GM12878 (cell line): ENCODE measurements at regions not wholly inside any gene's neighbourhood (a gene's known extent, or its start where the extent isn't known, plus 50 kb on each side); places are given as distances from the start of the nearest gene placed in this dataset.

Source experiments
- ATAC-seq: fragments of 200-7000 bp; cut with Tn5 transposase; 3 replicates; pipeline ENCODE4 v1.9.1; 2020; ENCODE audit warnings: mild to moderate bottlenecking, moderate library complexity
- BruUV-seq: library from RNA; stranded (reverse); fragments of 400-500 nt; replicated peaks from 2 replicates; lab custom pipeline; 2021; lab: Mats Ljungman, UMichigan
- CTCF ChIA-PET: fragments of 300-600 bp; sonication (Branson Sonifier 250); formaldehyde crosslinking; extraction: SDS; loops from one replicate; lab custom pipeline; 2021; ENCODE audit warnings: inconsistent platforms; lab: Yijun Ruan, JAX
- POLR2A ChIA-PET: fragments of 350-600 bp; formaldehyde crosslinking; extraction: SDS; loops from one replicate; lab custom pipeline; 2021; ENCODE audit warnings: inconsistent platforms; lab: Charles Lee
- RAD21 ChIA-PET: fragments of 300-600 bp; sonication (Branson Sonifier 250); formaldehyde crosslinking; loops from one replicate; lab custom pipeline; 2023; ENCODE audit warnings: antibody characterized with exemption; ENCODE audit not compliant: unreplicated experiment; lab: Charles Lee
- SMC1A ChIA-PET: fragments of 300-600 bp; sonication (Branson Sonifier 250); formaldehyde crosslinking; loops from one replicate; lab custom pipeline; 2023; ENCODE audit not compliant: unreplicated experiment, uncharacterized antibody; lab: Charles Lee
- DNase-seq: peaks from one replicate; pipeline ENCODE4 v3.0.0-alpha.2; 2011; ENCODE audit warnings: low read depth, low spot score
- FAIRE-seq: peaks from 3 replicates; lab custom pipeline; 2011; peaks lifted over from hg19 to GRCh38; lab: Jason Lieb, UNC
- H2AFZ ChIP-seq: 2 replicates; pipeline ENCODE4 v1.6.0; 2011; ENCODE audit warnings: low read depth, low read length, control low read depth; ENCODE audit not compliant: control insufficient read depth
- H3K27ac ChIP-seq: 2 replicates; pipeline ENCODE4 v1.5.1; 2011; ENCODE audit warnings: control low read depth; ENCODE audit not compliant: control insufficient read depth, insufficient read depth
- H3K27me3 ChIP-seq, 2 experiments: replicated peaks in 1 of 2; 2 replicates each; pipeline versions ENCODE4 v1.6.0 to v1.6.1; 2011; ENCODE audit warnings: low read length in 1 of 2; ENCODE audit not compliant: control insufficient read depth in 2 of 2, insufficient read depth in 2 of 2
- H3K36me3 ChIP-seq, 2 experiments: 2 replicates each; pipeline ENCODE4 v1.5.1; 2011; ENCODE audit warnings: low read length in 1 of 2; ENCODE audit not compliant: control insufficient read depth in 2 of 2, insufficient read depth in 2 of 2
- H3K4me1 ChIP-seq: 2 replicates; pipeline ENCODE4 v1.6.1; 2011; ENCODE audit warnings: mild to moderate bottlenecking, low read length, moderate library complexity, mixed read lengths; ENCODE audit not compliant: control insufficient read depth, insufficient read depth
- H3K4me2 ChIP-seq: 2 replicates; pipeline ENCODE4 v1.6.0; 2011; ENCODE audit warnings: control low read depth; ENCODE audit not compliant: control insufficient read depth, insufficient read depth
- H3K4me3 ChIP-seq: fragments of 200-600 bp; sonication (generic); 2 replicates; pipeline ENCODE4 v1.5.1; 2016
- H3K79me2 ChIP-seq: 2 replicates; pipeline ENCODE4 v1.6.0; 2011; ENCODE audit warnings: low read length; ENCODE audit not compliant: control insufficient read depth, insufficient read depth
- H3K9ac ChIP-seq: 2 replicates; pipeline ENCODE4 v1.8.0; 2011; ENCODE audit warnings: low read length, control low read depth, mixed read lengths; ENCODE audit not compliant: control insufficient read depth, insufficient read depth
- H3K9me3 ChIP-seq: replicated peaks from 3 replicates; pipeline ENCODE4 v1.5.1; 2011; ENCODE audit warnings: mild to moderate bottlenecking, low read length; ENCODE audit not compliant: control insufficient read depth, insufficient read depth
- H4K20me1 ChIP-seq: 2 replicates; pipeline ENCODE4 v1.6.0; 2011; ENCODE audit not compliant: control insufficient read depth, insufficient read depth
- BACH1 ChIP-seq: fragments of 450-650 bp; IDR thresholded peaks from 2 replicates; pipeline ENCODE4 v1.6.1; 2017; ENCODE audit warnings: mild to moderate bottlenecking, borderline replicate concordance
- CHD2 ChIP-seq: IDR thresholded peaks from 2 replicates; pipeline ENCODE4 v1.6.1; 2011; ENCODE audit warnings: low read depth, low read length, improper control_type of control experiment, borderline replicate concordance
- E2F4 ChIP-seq: IDR thresholded peaks from 2 replicates; pipeline ENCODE4 v1.6.1; 2012; ENCODE audit warnings: low read depth, low read length, improper control_type of control experiment
- IKZF2 ChIP-seq, 2 experiments: fragments of 450-650 bp; IDR thresholded peaks; 2 replicates each; pipeline ENCODE4 v1.6.1; 2017; ENCODE audit warnings: mild to moderate bottlenecking in 2 of 2, moderate library complexity in 2 of 2
- MAX ChIP-seq: IDR thresholded peaks from 2 replicates; pipeline ENCODE4 v1.6.1; 2012; ENCODE audit warnings: low read depth, low read length, improper control_type of control experiment
- MEF2A ChIP-seq: IDR thresholded peaks from 2 replicates; pipeline ENCODE4 v1.6.1; 2011; ENCODE audit warnings: low read depth, mild to moderate bottlenecking, low read length, moderate library complexity; ENCODE audit not compliant: insufficient read depth
- MYC ChIP-seq: IDR thresholded peaks from 2 replicates; pipeline ENCODE4 v1.6.1; 2011; ENCODE audit warnings: mild to moderate bottlenecking, low read length, moderate library complexity, inconsistent platforms; ENCODE audit not compliant: insufficient read depth, insufficient replicate concordance, insufficient read length, severe bottlenecking
- RBBP5 ChIP-seq: fragments of 200-600 bp; sonication (generic); conservative IDR thresholded peaks from 2 replicates; pipeline ENCODE4 v1.6.1; 2016
- SIN3A ChIP-seq: IDR thresholded peaks from 2 replicates; pipeline ENCODE4 v1.6.1; 2012; ENCODE audit warnings: low read depth, low read length, improper control_type of control experiment
- SIX5 ChIP-seq: IDR thresholded peaks from 2 replicates; pipeline ENCODE4 v1.6.1; 2011; ENCODE audit warnings: mild to moderate bottlenecking, low read depth, low read length, moderate library complexity; ENCODE audit not compliant: severe bottlenecking
- SPI1 ChIP-seq: IDR thresholded peaks from 2 replicates; pipeline ENCODE4 v1.6.1; 2011; ENCODE audit warnings: low read depth, mild to moderate bottlenecking, low read length, moderate library complexity, borderline replicate concordance; ENCODE audit not compliant: insufficient read depth
- SREBF1 ChIP-seq: IDR thresholded peaks from 2 replicates; pipeline ENCODE4 v1.6.1; 2012; ENCODE audit warnings: mild to moderate bottlenecking, low read length
- TBL1XR1 ChIP-seq: IDR thresholded peaks from 2 replicates; pipeline ENCODE4 v1.6.1; 2012; ENCODE audit warnings: low read depth, low read length, improper control_type of control experiment
- ZBTB33 ChIP-seq: fragments of 450-650 bp; IDR thresholded peaks from 2 replicates; pipeline ENCODE4 v1.6.1; 2017; ENCODE audit warnings: mild to moderate bottlenecking
- ZNF24 ChIP-seq: fragments of 450-650 bp; IDR thresholded peaks from 2 replicates; pipeline ENCODE4 v1.6.1; 2017; ENCODE audit warnings: antibody characterized with exemption, mild to moderate bottlenecking
- ZNF384 ChIP-seq: IDR thresholded peaks from 2 replicates; pipeline ENCODE4 v1.6.1; 2012; ENCODE audit warnings: low read depth, mild to moderate bottlenecking, low read length, improper control_type of control experiment, borderline replicate concordance
- ZNF592 ChIP-seq: fragments of 450-650 bp; IDR thresholded peaks from 2 replicates; pipeline ENCODE4 v1.6.1; 2017; ENCODE audit warnings: mild to moderate bottlenecking, moderate library complexity
- ZZZ3 ChIP-seq: IDR thresholded peaks from 2 replicates; pipeline ENCODE4 v1.6.1; 2011; ENCODE audit warnings: low read depth; ENCODE audit not compliant: control insufficient read depth, insufficient read length
- WGBS: methylation state at CpG from one replicate; pipeline ENCODE4 v1.1.6; 2016; ENCODE audit warnings: low lambda C conversion rate; ENCODE audit not compliant: insufficient replicate concordance, insufficient coverage; ENCODE audit errors: missing lambda C conversion rate; 5-methylcytosine and 5-hydroxymethylcytosine counted together
- in situ Hi-C: fragments of 300-500 bp; cut with MboI; formaldehyde crosslinking; loops from 9 replicates; pipeline ENCODE4 v1.14.3; 2018; ENCODE audit warnings: mixed read lengths
- intact Hi-C: fragments of 100-400 bp; cut with micrococcal nuclease; formaldehyde crosslinking; loops from one replicate; pipeline ENCODE4 v1.14.2; 2022; ENCODE audit not compliant: unreplicated experiment

GRCh38 chr5:104494083-104494482 is 931.5 kb upstream of the NUDT12 start (continued):
- TF ChIP-seq CHD2, result no peak
- TF ChIP-seq SPI1, result no peak
- TF ChIP-seq SIN3A, result no peak
- no peak for TF ChIP-seq E2F4

GRCh38 chr5:104472811-104473210 is 910.2 kb upstream of the NUDT12 start:
- in situ Hi-C loops (no loop called here), intact Hi-C loops (no loop called here)
- CTCF ChIA-PET, result no interaction called here
- FAIRE-seq, result no peak
- no peaks in the 10 kb centered on the region for H3K27me3 ChIP-seq
- SMC1A ChIA-PET, result no interaction called here
- no peaks in the 10 kb centered on the region for H3K79me2 ChIP-seq
- H3K9ac ChIP-seq, result no peak overlapping the region
- H3K4me3 ChIP-seq, result no peak overlapping the region
- no TSS peak for BruUV-seq
- H3K4me2 ChIP-seq, result no peak overlapping the region
- no peaks in the 10 kb centered on the region for H4K20me1 ChIP-seq
- no peak for ATAC-seq
- H3K36me3 ChIP-seq, result no peaks in the 10 kb centered on the region
- no peak overlapping the region for H2AFZ ChIP-seq
- RAD21 ChIA-PET, result no interaction called here
- no peak for DNase-seq
- WGBS, result 21% methylated on average over 3 of the region's 3 CpGs
- POLR2A ChIA-PET, result no interaction called here
- H3K9me3 ChIP-seq, result no peaks in the 10 kb centered on the region
- no peaks in the 10 kb centered on the region for H3K4me1 ChIP-seq
- no peak overlapping the region for H3K27ac ChIP-seq
- TF ChIP-seq TBL1XR1 (no peak), RBBP5 (no peak), BACH1 (no peak), MEF2A (no peak), IKZF2 (IDR thresholded peaks at IDR 0.05) (no peak), MYC (no peak), ZNF592 (no peak), ZBTB33 (no peak), SIX5 (no peak), ZZZ3 (no peak), SREBF1 (no peak), ZNF24 (no peak), MAX (no peak), ZNF384 (no peak)
